ENCODE measurements at regions not wholly inside any gene's neighbourhood (a gene's known extent, or its start where the extent isn't known, plus 50 kb on each side); places are given as distances from the start of the nearest gene placed in this dataset.

- ChIA-PET POLR2A (interaction anchor here (1.3 kb wide), 1 partner anchor 14 kb away, joined by 3 read pairs; no protein-coding TSS in a partner anchor), CTCF (ENCODE audit: low intra/inter-chr PET ratio, low total read pairs) (no interaction called here)
- Histone ChIP-seq H3K9ac (ENCODE audit: insufficient read depth, low read depth, low read length) (no peak overlapping the region), H3K27me3 (ENCODE audit: control insufficient read depth in 1 of 2, insufficient read depth in 2 of 2, low read length in 2 of 2) (no peaks in the 10 kb centered on the region), H3K4me3 (replicated peaks in 1 of 3; ENCODE audit: insufficient read depth in 1 of 3, low read depth in 2 of 3, low read length in 3 of 3) (no peak overlapping the region), H3K27ac (ENCODE audit: extremely low read length, insufficient read depth, low read length) (no peak overlapping the region), H3K36me3 (replicated peaks in 1 of 2; ENCODE audit: control insufficient read depth in 1 of 2, insufficient read depth in 2 of 2, low read length in 2 of 2) (no peaks in the 10 kb centered on the region), H4K20me1 (ENCODE audit: insufficient read depth, low read length) (no peaks in the 10 kb centered on the region), H3K4me1 (ENCODE audit: insufficient read depth, low read length) (peaks cover 24% of the 10 kb centered on the region), H2AFZ (ENCODE audit: low read length) (no peak overlapping the region), H3K79me2 (ENCODE audit: insufficient read depth, low read length) (no peaks in the 10 kb centered on the region), H3K9me3 (ENCODE audit: low read length) (no peaks in the 10 kb centered on the region), H3K4me2 (ENCODE audit: low read depth, low read length) (no peak overlapping the region)
- ATAC-seq: no peak
- intact Hi-C loops (cut with micrococcal nuclease; ENCODE audit: unreplicated experiment) (no loop called here), in situ Hi-C loops (cut with HindIII; ENCODE audit: extremely low pct_ligation_motif_present, low pct_unique_long_range_greater_than_20kb) (no loop called here)
- DNase-seq (ENCODE audit: low spot score): no peak
- BruUV-seq (replicated peaks): no TSS peak
- 72% methylated on average over 9 of the region's 9 CpGs for WGBS (ENCODE audit: low lambda C conversion rate)
- FAIRE-seq: no peak
- TF ChIP-seq ZNF891 (CRISPR knock-in tag; IDR thresholded peaks at IDR 0.05) (no peak), NKX3-1 (CRISPR knock-in tag; IDR thresholded peaks at IDR 0.05) (no peak), HNF1B (CRISPR knock-in tag; IDR thresholded peaks at IDR 0.05) (no peak)
These were observed 69.4 kb upstream of the CLCN4 start for GRCh38 chrX:10087391-10087790.

GRCh38 chrX:10089378-10089795 lies 67.4 kb upstream of the CLCN4 start:
- FAIRE-seq (no peak), ATAC-seq (no peak), DNase-seq (ENCODE audit: low spot score) (no peak)
- no peak overlapping the region for H3K9ac ChIP-seq (ENCODE audit: insufficient read depth, low read depth, low read length)
- H3K4me2 ChIP-seq (ENCODE audit: low read depth, low read length): no peak overlapping the region
- peaks cover 11% of the 10 kb centered on the region; the same call in 1 of the 2 replicates for H3K4me1 ChIP-seq (ENCODE audit: insufficient read depth, low read length)
- BruUV-seq (replicated peaks): no TSS peak
- H3K9me3 ChIP-seq (ENCODE audit: low read length): no peaks in the 10 kb centered on the region
- 100% methylated on average over 1 of the region's 3 CpGs for WGBS (ENCODE audit: low lambda C conversion rate)
- H3K79me2 ChIP-seq (ENCODE audit: insufficient read depth, low read length): no peaks in the 10 kb centered on the region
- no peak overlapping the region for H3K27ac ChIP-seq (ENCODE audit: extremely low read length, insufficient read depth, low read length)
- no peak overlapping the region for H2AFZ ChIP-seq (ENCODE audit: low read length)
- H3K4me3 ChIP-seq (replicated peaks in 1 of 3; ENCODE audit: insufficient read depth in 1 of 3, low read depth in 2 of 3, low read length in 3 of 3): no peak overlapping the region
- H3K27me3 ChIP-seq (ENCODE audit: control insufficient read depth in 1 of 2, insufficient read depth in 2 of 2, low read length in 2 of 2): no peaks in the 10 kb centered on the region
- in situ Hi-C loops (cut with HindIII; ENCODE audit: extremely low pct_ligation_motif_present, low pct_unique_long_range_greater_than_20kb): no loop called here
- no peaks in the 10 kb centered on the region for H3K36me3 ChIP-seq (replicated peaks in 1 of 2; ENCODE audit: control insufficient read depth in 1 of 2, insufficient read depth in 2 of 2, low read length in 2 of 2)
- H4K20me1 ChIP-seq (ENCODE audit: insufficient read depth, low read length): no peaks in the 10 kb centered on the region
- intact Hi-C loops (cut with micrococcal nuclease; ENCODE audit: unreplicated experiment): no loop called here
- ChIA-PET CTCF (ENCODE audit: low intra/inter-chr PET ratio, low total read pairs) (no interaction called here), POLR2A (no interaction called here)
- TF ChIP-seq ZNF597 (CRISPR knock-in tag; IDR thresholded peaks at IDR 0.05) (no peak), RNF219 (CRISPR knock-in tag; IDR thresholded peaks at IDR 0.05) (no peak), PBX3 (CRISPR knock-in tag; IDR thresholded peaks at IDR 0.05; ENCODE audit: borderline replicate concordance) (no peak), ZFP41 (CRISPR knock-in tag; IDR thresholded peaks at IDR 0.05; ENCODE audit: borderline replicate concordance) (no peak), ZNF543 (CRISPR knock-in tag; IDR thresholded peaks at IDR 0.05) (no peak), JUNB (CRISPR knock-in tag; IDR thresholded peaks at IDR 0.05; ENCODE audit: borderline replicate concordance) (no peak), ZNF672 (CRISPR knock-in tag; IDR thresholded peaks at IDR 0.05) (no peak), SKI (IDR thresholded peaks at IDR 0.05; ENCODE audit: partially characterized antibody) (no peak), MXI1 (IDR thresholded peaks at IDR 0.05; ENCODE audit: borderline replicate concordance, low read depth, low read length) (no peak), PHF21A (CRISPR knock-in tag; IDR thresholded peaks at IDR 0.05) (no peak), KLF13 (CRISPR knock-in tag; IDR thresholded peaks at IDR 0.05) (no peak)
